ENCODE measurements at regions not wholly inside any gene's neighbourhood (a gene's known extent, or its start where the extent isn't known, plus 50 kb on each side); places are given as distances from the start of the nearest gene placed in this dataset.
A peak's percentile ranks its signal among the peaks of the same experiment; 100 is the strongest.

DNA sequence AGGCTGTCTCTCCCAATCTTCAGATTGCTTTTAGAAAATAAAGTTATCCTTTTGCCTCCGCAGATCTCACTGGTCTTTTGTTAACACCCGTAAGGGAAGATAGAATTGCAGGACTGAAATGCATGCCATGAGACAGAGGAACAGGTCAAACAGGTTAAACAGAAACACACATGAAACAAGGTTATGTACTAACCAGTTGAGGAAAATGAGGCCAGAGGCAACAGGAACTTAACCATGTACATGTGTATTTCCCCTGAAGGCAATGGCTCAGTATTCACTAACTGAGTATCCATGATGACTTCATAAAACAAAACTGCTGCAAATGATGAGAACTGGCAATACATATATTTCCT, 169.1 kb upstream of the NSMCE3 start:
- H3K4me1 ChIP-seq (ENCODE audit: insufficient read depth): no peaks in the 10 kb centered on the region
- WGBS: 89% methylated on average over 2 of the region's 2 CpGs
- DNase-seq (ENCODE audit: extremely low spot score): peak; percentile 51
- H3K27ac ChIP-seq (ENCODE audit: low read depth): peak overlapping the region; percentile 64
- H3K36me3 ChIP-seq (ENCODE audit: insufficient read depth): no peaks in the 10 kb centered on the region
- H3K4me3 ChIP-seq (ENCODE audit: low read depth, low read length): no peak overlapping the region

DNA sequence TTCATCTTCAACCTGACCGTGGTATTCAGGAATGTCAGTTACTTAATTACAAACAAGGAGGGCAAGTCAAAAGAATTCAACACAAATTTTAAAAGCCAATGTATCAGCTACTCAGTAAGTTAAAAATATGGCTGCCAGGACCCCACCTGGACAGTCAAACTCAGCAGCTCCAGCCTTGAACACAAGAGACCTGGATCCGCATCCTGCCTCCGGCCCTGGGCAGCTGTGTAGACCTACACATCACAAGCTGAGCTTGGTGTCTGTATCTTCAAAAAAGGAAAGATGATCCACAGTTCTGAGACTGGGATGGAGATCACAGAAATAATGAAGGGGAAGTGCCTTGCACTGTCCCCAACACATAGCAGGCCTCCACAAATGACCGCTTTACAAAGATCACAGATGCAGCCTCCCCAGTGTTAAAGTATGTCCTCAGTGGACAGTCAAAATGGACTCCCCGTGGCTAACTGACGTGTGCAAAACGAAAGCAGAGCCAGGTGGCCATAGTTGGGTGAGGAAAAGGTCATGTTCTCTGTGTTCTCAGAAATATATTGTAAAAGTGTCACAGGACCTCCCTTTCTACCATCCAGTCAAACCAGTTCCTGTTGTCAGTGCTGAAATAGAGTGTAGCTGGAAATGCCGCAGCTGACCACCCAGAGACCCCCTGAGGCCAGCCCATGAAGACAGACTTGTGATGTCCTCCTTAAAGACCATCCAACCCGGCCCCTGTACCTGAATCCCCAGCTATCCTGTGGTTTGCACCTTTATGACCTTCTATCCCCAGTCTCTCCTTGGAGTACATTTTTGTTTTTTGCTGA, 168.5 kb upstream of the NSMCE3 start:
- H3K36me3 ChIP-seq (ENCODE audit: insufficient read depth): no peaks in the 10 kb centered on the region
- 87% methylated on average over 9 of the region's 9 CpGs for WGBS
- H3K4me3 ChIP-seq (ENCODE audit: low read depth, low read length): no peak overlapping the region
- no peaks in the 10 kb centered on the region for H3K4me1 ChIP-seq (ENCODE audit: insufficient read depth)
- H3K27ac ChIP-seq (ENCODE audit: low read depth): peak overlapping the region; percentile 64
- DNase-seq (ENCODE audit: extremely low spot score): peak; percentile 23

DNA sequence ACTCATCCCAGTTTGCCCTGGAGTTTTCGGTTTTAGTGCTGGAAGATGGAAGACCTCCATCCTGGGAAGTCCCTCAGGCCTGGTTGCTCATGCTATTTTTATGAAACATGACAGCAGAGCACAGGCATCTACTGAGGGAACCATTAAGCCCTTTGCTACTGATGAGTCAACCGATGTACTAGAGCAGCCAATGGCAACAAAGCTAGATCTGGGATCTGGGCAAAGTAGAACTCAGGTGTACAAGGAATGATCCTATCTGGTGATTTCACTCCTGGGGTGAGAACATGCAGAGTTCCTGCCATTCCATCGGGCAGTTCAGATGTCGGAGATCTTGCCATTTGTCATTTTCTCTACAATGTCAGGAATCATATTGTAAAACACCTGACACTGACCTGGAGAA, 166.2 kb upstream of the NSMCE3 start:
- no peak for DNase-seq (ENCODE audit: extremely low spot score)
- 90% methylated on average over 4 of the region's 4 CpGs for WGBS

DNA sequence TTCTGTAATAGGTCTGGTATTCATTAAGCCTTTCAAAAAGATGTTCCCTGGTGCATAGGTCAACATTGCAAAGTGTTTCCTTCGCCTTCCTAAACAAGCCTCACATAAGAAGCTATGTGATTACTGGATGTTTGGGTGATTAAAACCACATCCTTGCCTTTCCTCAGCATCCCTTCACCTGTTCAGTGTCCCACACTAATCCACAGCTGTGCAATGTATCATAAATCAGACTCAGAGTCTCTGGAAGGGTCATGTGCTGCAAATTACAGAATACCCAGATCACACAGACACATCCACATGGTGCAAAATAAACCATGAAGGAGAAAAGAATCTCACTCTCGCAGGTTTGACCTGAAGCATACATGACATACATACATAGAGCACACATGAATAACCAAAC, 164.7 kb upstream of the NSMCE3 start:
- no peaks in the 10 kb centered on the region for H3K36me3 ChIP-seq (ENCODE audit: insufficient read depth)
- WGBS: 79% methylated on average over 2 of the region's 2 CpGs
- no peak for DNase-seq (ENCODE audit: extremely low spot score)

More for the DNA sequence above, 166.2 kb upstream of the NSMCE3 start:
- H3K4me3 ChIP-seq (ENCODE audit: low read depth, low read length): no peak overlapping the region
- no peaks in the 10 kb centered on the region for H3K36me3 ChIP-seq (ENCODE audit: insufficient read depth)
- H3K4me1 ChIP-seq (ENCODE audit: insufficient read depth): no peaks in the 10 kb centered on the region
- no peak overlapping the region for H3K27ac ChIP-seq (ENCODE audit: low read depth)

GRCh38 chr15:29433507-29434248, 164.1 kb upstream of the NSMCE3 start:
- H3K36me3 ChIP-seq (ENCODE audit: insufficient read depth): no peaks in the 10 kb centered on the region
- H3K4me1 ChIP-seq (ENCODE audit: insufficient read depth): no peaks in the 10 kb centered on the region
- no peak overlapping the region for H3K4me3 ChIP-seq (ENCODE audit: low read depth, low read length)
- no peak for DNase-seq (ENCODE audit: extremely low spot score)
- 82% methylated on average over 6 of the region's 6 CpGs for WGBS
- no peak overlapping the region for H3K27ac ChIP-seq (ENCODE audit: low read depth)

More for the DNA sequence above, 164.7 kb upstream of the NSMCE3 start:
- Histone ChIP-seq H3K4me3 (ENCODE audit: low read depth, low read length) (no peak overlapping the region), H3K4me1 (ENCODE audit: insufficient read depth) (no peaks in the 10 kb centered on the region), H3K27ac (ENCODE audit: low read depth) (no peak overlapping the region)

GRCh38 chr15:29433050-29433318, 163.4 kb upstream of the NSMCE3 start:
- WGBS: 92% methylated on average over 2 of the region's 2 CpGs
- Histone ChIP-seq H3K27ac (ENCODE audit: low read depth) (no peak overlapping the region), H3K36me3 (ENCODE audit: insufficient read depth) (no peaks in the 10 kb centered on the region), H3K4me3 (ENCODE audit: low read depth, low read length) (no peak overlapping the region), H3K4me1 (ENCODE audit: insufficient read depth) (no peaks in the 10 kb centered on the region)
- DNase-seq (ENCODE audit: extremely low spot score): no peak

DNA sequence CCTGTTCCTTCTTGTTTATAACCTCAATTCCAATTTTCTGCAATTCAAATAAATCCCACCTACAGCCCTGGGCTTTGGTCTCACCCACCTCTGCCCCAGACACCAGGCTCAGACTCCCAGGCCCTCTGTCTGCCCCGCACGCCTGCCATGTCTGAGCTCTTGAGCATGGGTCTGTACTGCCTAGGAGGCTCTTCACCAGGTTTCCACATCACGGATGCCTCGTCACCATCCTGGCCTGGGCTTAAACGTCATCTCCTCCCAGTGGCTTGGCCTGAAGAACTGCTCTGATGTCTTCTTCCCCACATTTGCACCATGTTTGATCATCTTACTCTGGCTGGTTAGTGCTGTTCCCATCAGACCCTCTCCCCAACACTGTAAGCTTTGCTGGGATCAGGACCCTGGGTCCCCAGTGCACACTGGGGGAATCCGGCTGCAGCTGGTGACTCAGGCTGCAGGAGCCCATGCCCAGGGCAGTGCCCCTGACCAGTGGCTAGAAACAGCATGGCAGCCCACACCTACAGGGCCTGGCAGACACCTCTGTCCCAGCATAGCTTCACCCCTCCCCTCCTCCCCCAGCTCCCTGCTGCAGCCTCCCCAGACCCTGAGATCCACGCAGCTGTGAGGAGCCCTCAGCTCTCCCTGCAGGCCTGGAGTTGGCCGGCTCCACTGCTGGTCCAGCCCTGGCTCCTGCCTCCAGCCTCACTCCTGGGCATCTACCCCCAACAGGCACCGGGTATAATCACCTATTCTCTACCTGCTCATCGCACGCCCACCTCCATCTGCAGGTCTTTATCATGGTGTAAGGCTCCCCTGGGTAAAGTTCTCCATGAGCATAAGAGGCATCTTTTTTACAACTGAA, 162.8 kb upstream of the NSMCE3 start:
- no peaks in the 10 kb centered on the region for H3K4me1 ChIP-seq (ENCODE audit: insufficient read depth)
- no peaks in the 10 kb centered on the region for H3K36me3 ChIP-seq (ENCODE audit: insufficient read depth)
- no peak for DNase-seq (ENCODE audit: extremely low spot score)
- 91% methylated on average over 11 of the region's 11 CpGs for WGBS
- H3K4me3 ChIP-seq (ENCODE audit: low read depth, low read length): no peak overlapping the region
- no peak overlapping the region for H3K27ac ChIP-seq (ENCODE audit: low read depth)

DNA sequence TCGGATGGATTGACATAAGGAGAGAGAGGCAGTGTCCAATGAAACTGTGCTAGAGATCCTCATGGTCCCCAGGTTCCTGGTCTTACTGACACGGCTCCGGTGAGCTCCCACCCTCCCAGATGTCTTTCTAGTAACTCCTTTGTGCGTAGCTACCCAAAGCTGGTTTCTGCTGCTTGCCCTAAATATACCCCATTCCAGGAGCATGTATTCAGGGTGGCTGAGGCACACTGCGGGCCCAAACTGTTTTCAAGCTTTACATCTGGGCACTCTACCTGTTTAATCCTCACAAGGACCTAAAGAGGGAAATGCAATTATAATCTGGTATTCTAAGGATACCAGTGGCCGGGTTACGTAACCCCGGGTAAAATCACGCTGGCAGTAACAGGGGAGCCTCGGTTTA, 161.2 kb upstream of the NSMCE3 start:
- no peak for DNase-seq (ENCODE audit: extremely low spot score)

DNA sequence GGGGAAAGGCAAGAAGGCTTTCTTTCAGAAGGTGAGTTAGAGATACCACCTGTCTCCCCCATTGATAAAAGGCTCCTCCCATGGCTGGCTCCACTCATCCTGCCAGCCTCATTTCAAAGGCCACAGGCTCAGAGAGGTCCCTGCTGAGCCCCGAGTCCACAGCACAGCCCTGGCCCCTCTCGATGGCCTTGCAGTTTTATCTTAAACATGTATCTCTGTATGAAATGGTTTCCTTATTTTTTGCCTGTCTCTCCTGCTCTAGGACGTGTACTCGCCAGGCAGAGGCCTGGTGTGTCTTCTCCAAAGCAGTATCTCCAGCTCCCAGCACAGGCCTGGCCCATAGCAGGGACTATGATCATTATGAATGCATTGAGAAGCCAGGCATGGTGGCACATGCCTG, 160.5 kb upstream of the NSMCE3 start:
- H3K4me1 ChIP-seq (ENCODE audit: insufficient read depth): no peaks in the 10 kb centered on the region
- no peaks in the 10 kb centered on the region for H3K36me3 ChIP-seq (ENCODE audit: insufficient read depth)
- DNase-seq (ENCODE audit: extremely low spot score): no peak
- WGBS: 91% methylated on average over 4 of the region's 4 CpGs
- no peak overlapping the region for H3K4me3 ChIP-seq (ENCODE audit: low read depth, low read length)
- H3K27ac ChIP-seq (ENCODE audit: low read depth): no peak overlapping the region

More for the DNA sequence above, 161.2 kb upstream of the NSMCE3 start:
- H3K4me3 ChIP-seq (ENCODE audit: low read depth, low read length): no peak overlapping the region
- H3K36me3 ChIP-seq (ENCODE audit: insufficient read depth): no peaks in the 10 kb centered on the region
- WGBS: 90% methylated on average over 10 of the region's 10 CpGs
- no peaks in the 10 kb centered on the region for H3K4me1 ChIP-seq (ENCODE audit: insufficient read depth)
- H3K27ac ChIP-seq (ENCODE audit: low read depth): no peak overlapping the region

- no peak overlapping the region for H3K27ac ChIP-seq (ENCODE audit: low read depth)
- DNase-seq (ENCODE audit: extremely low spot score): no peak
- no peak overlapping the region for H3K4me3 ChIP-seq (ENCODE audit: low read depth, low read length)
- H3K4me1 ChIP-seq (ENCODE audit: insufficient read depth): no peaks in the 10 kb centered on the region
- 94% methylated on average over 13 of the region's 13 CpGs for WGBS
- no peaks in the 10 kb centered on the region for H3K36me3 ChIP-seq (ENCODE audit: insufficient read depth)
These were observed 160.0 kb upstream of the NSMCE3 start for GRCh38 chr15:29429584-29429983.

DNA sequence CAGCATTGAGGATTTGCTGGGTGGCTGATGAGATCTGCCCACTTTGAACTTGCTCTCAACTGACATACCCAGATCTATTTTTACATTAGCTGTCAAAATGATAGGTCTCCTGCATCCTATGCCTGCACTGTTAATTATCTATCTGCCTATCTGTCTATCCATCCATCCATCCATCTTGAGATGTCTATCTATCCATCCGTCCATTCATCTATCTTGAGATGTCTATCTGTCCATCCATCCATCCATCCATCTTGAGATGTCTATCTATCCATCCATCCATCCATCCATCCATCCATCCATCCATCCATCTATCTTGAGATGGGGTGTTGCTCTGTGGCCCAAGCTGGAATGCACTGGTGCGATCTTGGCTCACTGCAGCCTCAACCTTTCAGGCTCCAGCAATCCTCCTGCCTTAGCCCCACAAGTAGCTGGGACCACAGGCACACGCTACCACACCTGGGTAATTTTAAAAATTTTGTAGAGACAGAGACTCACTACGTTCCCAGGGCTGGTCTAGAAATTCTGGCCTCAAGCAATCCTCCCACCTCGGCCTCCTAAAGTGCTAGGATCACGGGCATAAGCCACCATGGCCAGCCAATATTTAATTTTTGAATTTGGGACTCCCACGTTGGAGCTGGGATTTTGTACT, 159.4 kb upstream of the NSMCE3 start:
- H3K36me3 ChIP-seq (ENCODE audit: insufficient read depth): no peaks in the 10 kb centered on the region
- H3K4me3 ChIP-seq (ENCODE audit: low read depth, low read length): no peak overlapping the region
- no peak for DNase-seq (ENCODE audit: extremely low spot score)
- H3K4me1 ChIP-seq (ENCODE audit: insufficient read depth): no peaks in the 10 kb centered on the region
- H3K27ac ChIP-seq (ENCODE audit: low read depth): no peak overlapping the region
- 93% methylated on average over 7 of the region's 7 CpGs for WGBS

DNA sequence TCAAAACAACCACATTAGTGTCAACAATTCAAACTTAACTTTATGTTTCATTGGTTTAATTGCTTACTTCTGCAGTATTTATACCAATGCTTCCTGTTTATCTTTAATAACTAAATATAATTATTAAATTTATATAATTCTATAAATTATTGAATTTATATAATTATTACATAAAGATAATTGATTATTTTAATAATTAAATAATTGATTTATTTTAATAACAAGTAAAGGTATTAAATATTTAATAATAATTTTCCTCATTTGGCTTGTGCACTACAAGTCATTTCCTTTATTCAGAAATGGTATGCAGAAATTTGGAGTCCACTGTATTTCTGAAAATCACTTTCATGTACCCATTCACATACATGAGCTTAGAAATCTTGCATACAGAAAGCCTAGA, 156.2 kb upstream of the NSMCE3 start:
- no peak overlapping the region for H3K4me3 ChIP-seq (ENCODE audit: low read depth, low read length)
- H3K36me3 ChIP-seq (ENCODE audit: insufficient read depth): no peaks in the 10 kb centered on the region
- H3K4me1 ChIP-seq (ENCODE audit: insufficient read depth): no peaks in the 10 kb centered on the region
- no peak overlapping the region for H3K27ac ChIP-seq (ENCODE audit: low read depth)
- DNase-seq (ENCODE audit: extremely low spot score): no peak

DNA sequence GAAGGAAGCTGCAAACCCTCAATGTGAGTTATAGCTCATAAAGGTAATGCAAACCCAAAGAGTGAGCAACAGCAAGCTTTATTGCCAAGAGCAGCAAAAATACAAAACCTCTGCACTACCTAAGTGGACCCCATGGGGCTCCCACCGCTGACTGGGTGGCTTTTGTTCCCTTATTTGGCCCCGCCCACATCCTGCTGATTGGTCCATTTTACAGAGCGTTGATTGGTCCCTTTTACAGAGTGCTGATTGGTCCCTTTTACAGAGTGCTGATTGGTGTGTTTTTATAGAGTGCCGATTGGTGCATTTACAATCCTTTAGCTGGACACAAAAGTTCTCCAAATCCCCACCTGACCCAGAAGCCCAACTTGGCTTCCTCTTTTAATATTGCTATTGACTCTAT, 154.5 kb upstream of the NSMCE3 start:
- Histone ChIP-seq H3K36me3 (ENCODE audit: insufficient read depth) (no peaks in the 10 kb centered on the region), H3K4me1 (ENCODE audit: insufficient read depth) (no peaks in the 10 kb centered on the region), H3K4me3 (ENCODE audit: low read depth, low read length) (no peak overlapping the region), H3K27ac (ENCODE audit: low read depth) (no peak overlapping the region)
- 89% methylated on average over 4 of the region's 4 CpGs for WGBS
- no peak for DNase-seq (ENCODE audit: extremely low spot score)

Measured in urinary bladder (tissue), 3 donors.